Psoas muscle (tissue), 7 donors: ENCODE measurements at regions not wholly inside any gene's neighbourhood (a gene's known extent, or its start where the extent isn't known, plus 50 kb on each side); places are given as distances from the start of the nearest gene placed in this dataset.
A peak's percentile ranks its signal among the peaks of the same experiment; 100 is the strongest.

Source experiments
- ATAC-seq, 4 donors: fragments of 200-7000 bp; cut with Tn5 transposase; one replicate each; pipeline ENCODE4 v1.9.1; 2020; ENCODE audit warnings: moderate library complexity in 3 of 4, mild to moderate bottlenecking in 2 of 4
- DNase-seq, 2 donors: peaks; one replicate each; pipeline ENCODE4 v3.0.0-alpha.2; 2020
- H3K27ac ChIP-seq: fragments of 200-600 bp; one replicate; pipeline ENCODE4 v1.8.0; 2022
- H3K27me3 ChIP-seq, 3 donors: fragments of 200-600 bp in 1 of 3; one replicate each; pipeline versions ENCODE4 v1.6.1 to v1.8.0; 2013 to 2022; ENCODE audit warnings: low read length in 2 of 3, mild to moderate bottlenecking in 2 of 3, moderate library complexity in 1 of 3; ENCODE audit not compliant: insufficient read depth in 3 of 3
- H3K36me3 ChIP-seq, 2 donors: fragments of 200-600 bp in 1 of 2; one replicate each; pipeline versions ENCODE4 v1.6.1 to v1.8.0; 2013 to 2022; ENCODE audit warnings: low read depth in 1 of 2, mild to moderate bottlenecking in 1 of 2, moderate library complexity in 1 of 2; ENCODE audit not compliant: insufficient read depth in 1 of 2
- H3K4me1 ChIP-seq: fragments of 200-600 bp; one replicate; pipeline ENCODE4 v1.8.0; 2022
- H3K4me3 ChIP-seq: fragments of 200-600 bp; one replicate; pipeline ENCODE4 v1.8.0; 2022; ENCODE audit warnings: mild to moderate bottlenecking
- H3K9me3 ChIP-seq: fragments of 200-600 bp; one replicate; pipeline ENCODE4 v1.8.0; 2022
- CTCF ChIP-seq: fragments of 200-600 bp; IDR thresholded peaks from one replicate; pipeline ENCODE4 v1.8.0; 2022; ENCODE audit warnings: antibody characterized with exemption
- WGBS, 3 donors: extraction: QIAGEN DNeasy Blood & Tissue Kit; methylation state at CpG; one replicate each; pipeline versions ENCODE4 v1.1.6 to v1.1.7; 2013; 5-methylcytosine and 5-hydroxymethylcytosine counted together
- intact Hi-C, 2 donors: fragments of 100-400 bp; cut with DNase I; formaldehyde crosslinking; loops; one replicate each; pipeline versions ENCODE4 v1.11.0 to v1.14.2; 2022
- donor health status: healthy with polysubstance abuse.
- donor health status: DM: no; HTN: no; CAD: no; lungs with moderate emphysema.
- donor health status: Bipolar disorder and iron deficiency.
- donor health status: healthy.
- donor health status: DM: yes; HTN: yes; CAD: no.
- donor health status: DM: no; HTN: no; CAD: no.
- donor health status: DM: yes; HTN: yes; CAD: no.

- no peaks in the 10 kb centered on the region for H3K9me3 ChIP-seq
- intact Hi-C loops = no loop called here
- no peaks in the 10 kb centered on the region for H3K4me1 ChIP-seq
- peaks cover 0 to 2% (median 0%) of the 10 kb centered on the region in 3 donors for H3K27me3 ChIP-seq
- ATAC-seq (no peak), DNase-seq (no peak)
- 74 to 92% (median 90%) methylated on average over 3 of the region's 3 CpGs for WGBS, 3 donors
- no peak for TF ChIP-seq CTCF
- H3K36me3 ChIP-seq = no peaks in the 10 kb centered on the region
- H3K4me3 ChIP-seq = no peak overlapping the region
- no peak overlapping the region for H3K27ac ChIP-seq
Measured at GRCh38 chr9:88044200-88044599, 69.9 kb upstream of the CDK20 start.

GRCh38 chr9:88043647-88044046, 69.3 kb upstream of the CDK20 start:
- no peak for TF ChIP-seq CTCF
- H3K27me3 ChIP-seq = peaks cover 0 to 2% (median 0%) of the 10 kb centered on the region in 3 donors
- DNase-seq (no peak), ATAC-seq (no peak)
- H3K4me3 ChIP-seq = no peak overlapping the region
- no peaks in the 10 kb centered on the region for H3K36me3 ChIP-seq
- no peak overlapping the region for H3K27ac ChIP-seq
- 87 to 93% (median 91%) methylated on average over 3 of the region's 3 CpGs for WGBS, 3 donors
- no peaks in the 10 kb centered on the region for H3K9me3 ChIP-seq
- H3K4me1 ChIP-seq = no peaks in the 10 kb centered on the region
- intact Hi-C loops = no loop called here

- no peaks in the 10 kb centered on the region for H3K9me3 ChIP-seq
- H3K4me1 ChIP-seq = no peaks in the 10 kb centered on the region
- no peak overlapping the region for H3K27ac ChIP-seq
- ATAC-seq = no peak
- H3K27me3 ChIP-seq = peaks cover 0 to 2% (median 0%) of the 10 kb centered on the region in 3 donors
- no peak overlapping the region for H3K4me3 ChIP-seq
- no peak for DNase-seq
- WGBS, 3 donors = 88 to 96% (median 94%) methylated on average over 1 of the region's 1 CpG
- TF ChIP-seq CTCF = peak; percentile 14
- H3K36me3 ChIP-seq = no peaks in the 10 kb centered on the region
- intact Hi-C loops = no loop called here
Measured at GRCh38 chr9:88041447-88041846, 67.1 kb upstream of the CDK20 start.

GRCh38 chr9:88037285-88037845, 63.0 kb upstream of the CDK20 start:
- Histone ChIP-seq H3K4me3 (no peak overlapping the region), H3K36me3 (no peaks in the 10 kb centered on the region), H3K9me3 (no peaks in the 10 kb centered on the region), H3K4me1 (no peaks in the 10 kb centered on the region), H3K27ac (no peak overlapping the region), H3K27me3 (no peaks in the 10 kb centered on the region)
- 88 to 93% (median 89%) methylated on average over 3 of the region's 3 CpGs for WGBS, 3 donors
- DNase-seq (no peak), ATAC-seq (no peak)
- no peak for TF ChIP-seq CTCF
- intact Hi-C loops = loop anchor here in 1 of 2 donors (10.0 kb wide), 1 partner anchor 363 kb away; no protein-coding TSS in a partner anchor

- intact Hi-C loops = loop anchor here in 1 of 2 donors (10.0 kb wide), 1 partner anchor 360 kb away; no protein-coding TSS in a partner anchor
- no peak overlapping the region for H3K27ac ChIP-seq
- H3K4me3 ChIP-seq = no peak overlapping the region
- no peaks in the 10 kb centered on the region for H3K27me3 ChIP-seq
- H3K36me3 ChIP-seq = no peaks in the 10 kb centered on the region
- DNase-seq (no peak), ATAC-seq (no peak)
- no peaks in the 10 kb centered on the region for H3K9me3 ChIP-seq
- 83 to 89% (median 85%) methylated on average over 4 of the region's 4 CpGs for WGBS, 3 donors
- TF ChIP-seq CTCF = no peak
- no peaks in the 10 kb centered on the region for H3K4me1 ChIP-seq
Measured at GRCh38 chr9:88034964-88035363, 60.6 kb upstream of the CDK20 start.
